ENCODE measurements at regions not wholly inside any gene's neighbourhood (a gene's known extent, or its start where the extent isn't known, plus 50 kb on each side); places are given as distances from the start of the nearest gene placed in this dataset.

- TF ChIP-seq EZH2 (IDR thresholded peaks at IDR 0.05; ENCODE audit: borderline replicate concordance, insufficient read depth, low read length, poor library complexity, severe bottlenecking) (no peak), EP300 (conservative IDR thresholded peaks at IDR 0.05; ENCODE audit: poor library complexity, severe bottlenecking) (no peak), CTCF (IDR thresholded peaks at IDR 0.05; ENCODE audit: poor library complexity, severe bottlenecking) (no peak), RAD21 (conservative IDR thresholded peaks at IDR 0.05) (no peak), REST (IDR thresholded peaks at IDR 0.05; ENCODE audit: borderline replicate concordance) (no peak), SMC3 (conservative IDR thresholded peaks at IDR 0.05; ENCODE audit: poor library complexity) (no peak), POLR2AphosphoS5 (IDR thresholded peaks at IDR 0.05) (no peak), MXI1 (conservative IDR thresholded peaks at IDR 0.05; ENCODE audit: poor library complexity, severe bottlenecking) (no peak), TAF1 (IDR thresholded peaks at IDR 0.05; ENCODE audit: low read depth) (no peak)
- H3K4me2 ChIP-seq (ENCODE audit: low read length): no peak overlapping the region
These were observed 55.3 kb upstream of the BTN3A2 start for GRCh38 chr6:26309731-26310142.

GRCh38 chr6:26311012-26311384 is 54.0 kb upstream of the BTN3A2 start:
- Histone ChIP-seq H3K27me3 (ENCODE audit: insufficient read depth, low read depth, low read length) (no peaks in the 10 kb centered on the region), H3K9me3 (ENCODE audit: low read length) (no peaks in the 10 kb centered on the region), H3K9ac (ENCODE audit: low read length) (no peak overlapping the region), H3K9me2 (ENCODE audit: insufficient read depth, low read length) (no peaks in the 10 kb centered on the region), H3K4me3 (ENCODE audit: low read length) (peak overlapping the region; percentile 71), H3K36me3 (ENCODE audit: insufficient read depth, low read length) (no peaks in the 10 kb centered on the region), H3K4me2 (ENCODE audit: low read length) (no peak overlapping the region), H3K79me2 (replicated peaks; ENCODE audit: insufficient read depth, low read length) (no peaks in the 10 kb centered on the region), H3F3A (ENCODE audit: insufficient read depth, low read length, poor library complexity, severe bottlenecking) (no peaks in the 10 kb centered on the region), H4K20me1 (ENCODE audit: insufficient read depth) (no peaks in the 10 kb centered on the region), H3K27ac (ENCODE audit: low read length) (no peak overlapping the region), H2AFZ (ENCODE audit: low read depth, low read length) (no peak overlapping the region)
- TF ChIP-seq EZH2 (IDR thresholded peaks at IDR 0.05; ENCODE audit: borderline replicate concordance, insufficient read depth, low read length, poor library complexity, severe bottlenecking) (no peak), CTCF (IDR thresholded peaks at IDR 0.05; ENCODE audit: poor library complexity, severe bottlenecking) (no peak), TAF1 (IDR thresholded peaks at IDR 0.05; ENCODE audit: low read depth) (no peak), MXI1 (conservative IDR thresholded peaks at IDR 0.05; ENCODE audit: poor library complexity, severe bottlenecking) (no peak), SMC3 (conservative IDR thresholded peaks at IDR 0.05; ENCODE audit: poor library complexity) (no peak), RAD21 (conservative IDR thresholded peaks at IDR 0.05) (no peak), POLR2AphosphoS5 (IDR thresholded peaks at IDR 0.05) (no peak), EP300 (conservative IDR thresholded peaks at IDR 0.05; ENCODE audit: poor library complexity, severe bottlenecking) (no peak), REST (IDR thresholded peaks at IDR 0.05; ENCODE audit: borderline replicate concordance) (no peak)

More at GRCh38 chr6:26309731-26310142, 55.3 kb upstream of the BTN3A2 start:
- no peak overlapping the region for H3K4me3 ChIP-seq (ENCODE audit: low read length)
- H3K27ac ChIP-seq (ENCODE audit: low read length): no peak overlapping the region
- H3F3A ChIP-seq (ENCODE audit: insufficient read depth, low read length, poor library complexity, severe bottlenecking): no peaks in the 10 kb centered on the region
- no peaks in the 10 kb centered on the region for H3K9me3 ChIP-seq (ENCODE audit: low read length)
- H3K36me3 ChIP-seq (ENCODE audit: insufficient read depth, low read length): no peaks in the 10 kb centered on the region
- H3K27me3 ChIP-seq (ENCODE audit: insufficient read depth, low read depth, low read length): no peaks in the 10 kb centered on the region
- no peak overlapping the region for H2AFZ ChIP-seq (ENCODE audit: low read depth, low read length)
- H3K79me2 ChIP-seq (replicated peaks; ENCODE audit: insufficient read depth, low read length): no peaks in the 10 kb centered on the region
- no peaks in the 10 kb centered on the region for H4K20me1 ChIP-seq (ENCODE audit: insufficient read depth)
- H3K9me2 ChIP-seq (ENCODE audit: insufficient read depth, low read length): no peaks in the 10 kb centered on the region
- H3K9ac ChIP-seq (ENCODE audit: low read length): no peak overlapping the region
